ENCODE measurements at regions not wholly inside any gene's neighbourhood (a gene's known extent, or its start where the extent isn't known, plus 50 kb on each side); places are given as distances from the start of the nearest gene placed in this dataset.

DNA sequence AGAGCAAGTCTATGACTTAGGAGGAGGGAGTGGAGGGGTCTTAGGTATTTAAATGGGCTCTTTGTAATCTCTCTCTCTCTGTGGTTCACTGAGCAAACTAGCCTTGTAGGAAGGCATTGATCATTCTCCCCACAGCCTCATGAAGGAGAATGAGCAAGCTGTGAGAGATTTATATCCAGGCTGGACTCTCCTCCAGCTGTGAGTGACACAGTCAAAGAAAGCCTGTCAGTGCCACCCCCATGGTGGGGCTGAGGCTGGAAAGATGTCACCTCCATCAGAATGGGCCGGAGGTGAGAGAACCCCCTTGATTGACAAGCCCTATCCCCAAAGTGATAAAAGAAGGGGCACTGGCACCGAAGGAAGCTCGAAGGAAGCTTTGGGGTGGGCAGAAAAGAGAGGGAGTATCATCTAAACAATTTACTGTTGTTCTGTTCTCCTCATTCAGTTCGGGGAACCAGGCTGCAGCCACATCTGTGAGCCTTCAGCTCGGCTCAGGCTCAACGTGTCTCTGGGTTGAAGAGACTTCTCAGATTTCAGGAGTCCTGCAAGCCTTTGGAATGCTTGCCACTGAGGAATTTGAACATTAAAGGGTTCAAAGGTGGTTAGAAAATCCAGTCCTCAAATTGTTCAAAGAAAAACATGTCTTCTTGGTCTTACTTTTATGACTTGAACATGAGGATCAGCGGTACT is 538.2 kb upstream of the ZNF462 start:
- TF ChIP-seq RAD21 (conservative IDR thresholded peaks at IDR 0.05) (no peak), EZH2 (IDR thresholded peaks at IDR 0.05; ENCODE audit: borderline replicate concordance, insufficient read depth, low read length, poor library complexity, severe bottlenecking) (no peak), EP300 (conservative IDR thresholded peaks at IDR 0.05; ENCODE audit: poor library complexity, severe bottlenecking) (no peak), POLR2AphosphoS5 (IDR thresholded peaks at IDR 0.05) (no peak), SMC3 (conservative IDR thresholded peaks at IDR 0.05; ENCODE audit: poor library complexity) (no peak)
- TF ChIP-seq, protein P1, sequence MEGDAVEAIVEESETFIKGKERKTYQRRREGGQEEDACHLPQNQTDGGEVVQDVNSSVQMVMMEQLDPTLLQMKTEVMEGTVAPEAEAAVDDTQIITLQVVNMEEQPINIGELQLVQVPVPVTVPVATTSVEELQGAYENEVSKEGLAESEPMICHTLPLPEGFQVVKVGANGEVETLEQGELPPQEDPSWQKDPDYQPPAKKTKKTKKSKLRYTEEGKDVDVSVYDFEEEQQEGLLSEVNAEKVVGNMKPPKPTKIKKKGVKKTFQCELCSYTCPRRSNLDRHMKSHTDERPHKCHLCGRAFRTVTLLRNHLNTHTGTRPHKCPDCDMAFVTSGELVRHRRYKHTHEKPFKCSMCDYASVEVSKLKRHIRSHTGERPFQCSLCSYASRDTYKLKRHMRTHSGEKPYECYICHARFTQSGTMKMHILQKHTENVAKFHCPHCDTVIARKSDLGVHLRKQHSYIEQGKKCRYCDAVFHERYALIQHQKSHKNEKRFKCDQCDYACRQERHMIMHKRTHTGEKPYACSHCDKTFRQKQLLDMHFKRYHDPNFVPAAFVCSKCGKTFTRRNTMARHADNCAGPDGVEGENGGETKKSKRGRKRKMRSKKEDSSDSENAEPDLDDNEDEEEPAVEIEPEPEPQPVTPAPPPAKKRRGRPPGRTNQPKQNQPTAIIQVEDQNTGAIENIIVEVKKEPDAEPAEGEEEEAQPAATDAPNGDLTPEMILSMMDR (IDR thresholded peaks at IDR 0.05; ENCODE audit: poor library complexity, severe bottlenecking), result no peak

All from neural cell (in vitro differentiated cells).